ENCODE measurements at regions not wholly inside any gene's neighbourhood (a gene's known extent, or its start where the extent isn't known, plus 50 kb on each side); places are given as distances from the start of the nearest gene placed in this dataset.

GRCh38 chr4:149166365-149166764, 649.3 kb downstream of the IQCM start:
- dilution Hi-C loops (cut with MboI; ENCODE audit: extremely low pct_ligation_motif_present, low sequenced_read_pairs): no loop called here
- DNase-seq (ENCODE audit: low read depth, low spot score): no peak
- FAIRE-seq: no peak
- H3K9me3 ChIP-seq (ENCODE audit: control insufficient read depth, low read depth, low read length): no peaks in the 10 kb centered on the region
- no peak overlapping the region for H3K9ac ChIP-seq (ENCODE audit: control insufficient read depth, extremely low read depth, insufficient read depth, low read length)
- no peaks in the 10 kb centered on the region for H3K27me3 ChIP-seq (ENCODE audit: control insufficient read depth, extremely low read depth, insufficient read depth, low read length)
- no peaks in the 10 kb centered on the region for H3K4me1 ChIP-seq (ENCODE audit: control insufficient read depth, extremely low read depth, insufficient read depth, low read length)
- no peak overlapping the region for H3K27ac ChIP-seq (ENCODE audit: control insufficient read depth, insufficient read depth, low read length)
- no peaks in the 10 kb centered on the region for H4K20me1 ChIP-seq (ENCODE audit: control insufficient read depth, extremely low read depth, insufficient read depth, low read length)
- no peak overlapping the region for H3K4me2 ChIP-seq (ENCODE audit: control insufficient read depth, extremely low read depth, insufficient read depth, low read depth, low read length)
- no peak overlapping the region for H2AFZ ChIP-seq (ENCODE audit: control insufficient read depth, low read length)
- H3K79me2 ChIP-seq (ENCODE audit: control insufficient read depth, insufficient read depth, low read length): no peaks in the 10 kb centered on the region
- no peaks in the 10 kb centered on the region for H3K9me1 ChIP-seq (ENCODE audit: control insufficient read depth, extremely low read depth, insufficient read depth, low read length)
- H3K4me3 ChIP-seq (ENCODE audit: control insufficient read depth in 2 of 3, extremely low read depth in 1 of 3, insufficient read depth in 2 of 3, low read depth in 1 of 3, low read length in 3 of 3): no peak overlapping the region
- H3K36me3 ChIP-seq (ENCODE audit: control insufficient read depth in 2 of 2, extremely low read depth in 1 of 2, insufficient read depth in 2 of 2, low read length in 2 of 2): no peaks in the 10 kb centered on the region
- TF ChIP-seq EZH2 (IDR thresholded peaks at IDR 0.05; ENCODE audit: low read length) (no peak), CTCF (optimal IDR thresholded peaks at IDR 0.05 in 1 of 3, IDR thresholded peaks at IDR 0.05 in 1 of 3, conservative IDR thresholded peaks at IDR 0.05 in 1 of 3; ENCODE audit: extremely low read depth in 1 of 3, insufficient read depth in 2 of 3, low read length in 3 of 3) (no peak)

GRCh38 chr4:149164282-149164681, 651.4 kb downstream of the IQCM start:
- dilution Hi-C loops (cut with MboI; ENCODE audit: extremely low pct_ligation_motif_present, low sequenced_read_pairs): no loop called here
- no peaks in the 10 kb centered on the region for H4K20me1 ChIP-seq (ENCODE audit: control insufficient read depth, extremely low read depth, insufficient read depth, low read length)
- no peak overlapping the region for H3K4me2 ChIP-seq (ENCODE audit: control insufficient read depth, extremely low read depth, insufficient read depth, low read depth, low read length)
- DNase-seq (ENCODE audit: low read depth, low spot score): no peak
- no peak overlapping the region for H3K4me3 ChIP-seq (ENCODE audit: control insufficient read depth in 2 of 3, extremely low read depth in 1 of 3, insufficient read depth in 2 of 3, low read depth in 1 of 3, low read length in 3 of 3)
- no peaks in the 10 kb centered on the region for H3K36me3 ChIP-seq (ENCODE audit: control insufficient read depth in 2 of 2, extremely low read depth in 1 of 2, insufficient read depth in 2 of 2, low read length in 2 of 2)
- H3K27me3 ChIP-seq (ENCODE audit: control insufficient read depth, extremely low read depth, insufficient read depth, low read length): no peaks in the 10 kb centered on the region
- H3K9me1 ChIP-seq (ENCODE audit: control insufficient read depth, extremely low read depth, insufficient read depth, low read length): no peaks in the 10 kb centered on the region
- TF ChIP-seq CTCF (optimal IDR thresholded peaks at IDR 0.05 in 1 of 3, IDR thresholded peaks at IDR 0.05 in 1 of 3, conservative IDR thresholded peaks at IDR 0.05 in 1 of 3; ENCODE audit: extremely low read depth in 1 of 3, insufficient read depth in 2 of 3, low read length in 3 of 3): no peak
- no peak for TF ChIP-seq EZH2 (IDR thresholded peaks at IDR 0.05; ENCODE audit: low read length)
- no peaks in the 10 kb centered on the region for H3K79me2 ChIP-seq (ENCODE audit: control insufficient read depth, insufficient read depth, low read length)
- FAIRE-seq: no peak
- H3K9ac ChIP-seq (ENCODE audit: control insufficient read depth, extremely low read depth, insufficient read depth, low read length): no peak overlapping the region
- no peaks in the 10 kb centered on the region for H3K4me1 ChIP-seq (ENCODE audit: control insufficient read depth, extremely low read depth, insufficient read depth, low read length)
- H3K27ac ChIP-seq (ENCODE audit: control insufficient read depth, insufficient read depth, low read length): no peak overlapping the region
- H3K9me3 ChIP-seq (ENCODE audit: control insufficient read depth, low read depth, low read length): no peaks in the 10 kb centered on the region
- no peak overlapping the region for H2AFZ ChIP-seq (ENCODE audit: control insufficient read depth, low read length)
